Activated CD4-positive, CD25-positive, alpha-beta regulatory T cell treated with anti-CD3 and anti-CD28 coated beads, Interleukin-2, amount 50 U/mL, for 24 hours (primary cell): ENCODE measurements at regions not wholly inside any gene's neighbourhood (a gene's known extent, or its start where the extent isn't known, plus 50 kb on each side); places are given as distances from the start of the nearest gene placed in this dataset.
"Not testable (repeated sequence)": the region's sequence is repeated elsewhere in the genome, so short reads cannot be mapped to it uniquely, and the experiment has no call there.

Experiments used
- ATAC-seq, 2 donors: fragments of 150-1000 bp; cut with Tn5 transposase; one replicate each; pipeline ENCODE4 v1.10.0; 2021; ENCODE audit warnings: mild to moderate bottlenecking in 1 of 2, moderate library complexity in 1 of 2

DNA sequence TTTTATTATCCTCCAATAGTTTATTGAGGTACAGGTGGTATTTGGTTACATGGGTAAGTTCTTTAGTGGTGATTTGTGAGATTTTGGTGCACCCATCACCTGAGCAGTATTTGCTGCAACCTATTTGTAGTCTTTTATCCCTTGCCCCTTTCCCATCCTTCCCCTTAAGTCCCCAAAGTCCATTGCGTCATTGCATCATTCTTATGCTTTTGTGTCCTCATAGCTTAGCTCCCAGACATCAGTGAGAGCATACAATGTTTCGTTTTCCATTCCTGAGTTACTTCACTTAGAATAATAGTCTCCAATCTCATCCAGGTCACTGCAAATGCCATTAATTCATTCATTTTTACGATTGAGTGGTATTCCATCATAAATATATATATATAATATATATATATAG is 229.9 kb upstream of the TFPI start:
- not testable (repeated sequence) for ATAC-seq

DNA sequence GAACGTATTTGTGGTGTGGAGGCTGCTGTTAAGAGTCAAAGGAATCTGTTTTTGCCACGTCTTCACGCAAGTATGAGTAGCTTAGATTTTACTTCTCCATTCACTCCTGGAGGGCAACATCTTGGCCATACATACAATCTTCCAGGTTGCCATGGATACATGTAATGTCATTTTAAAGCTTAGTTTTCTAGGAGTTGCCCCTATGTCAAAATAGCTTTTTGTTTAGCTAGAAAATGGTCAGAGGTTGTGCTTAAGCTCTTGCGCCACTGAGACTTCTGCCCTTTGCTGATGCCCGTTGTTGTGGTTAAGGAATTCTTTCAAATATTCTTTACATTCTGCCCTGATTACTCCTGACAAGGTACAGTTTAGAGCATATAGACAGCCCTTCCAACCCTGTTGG is 245.4 kb upstream of the TFPI start:
- ATAC-seq = no peak

DNA sequence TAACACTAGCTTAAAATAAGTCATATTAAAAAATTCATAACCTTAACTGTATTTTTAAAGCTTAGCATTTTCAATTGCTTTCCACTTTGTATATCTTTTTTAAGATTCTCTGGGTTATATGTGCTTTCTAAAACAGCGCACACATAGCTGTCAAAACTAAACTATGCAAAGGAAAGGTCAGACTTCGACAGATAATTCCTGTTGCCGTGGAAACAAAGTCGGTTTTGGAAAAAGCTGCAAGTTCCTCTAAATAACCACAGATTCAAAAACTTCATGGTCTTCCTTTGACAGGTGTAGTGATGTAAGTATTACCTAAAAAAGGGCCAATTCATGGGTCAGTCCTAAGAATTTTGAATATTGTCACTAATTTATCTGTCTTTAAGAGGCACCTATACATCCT is 249.6 kb upstream of the TFPI start:
- ATAC-seq = no peak

DNA sequence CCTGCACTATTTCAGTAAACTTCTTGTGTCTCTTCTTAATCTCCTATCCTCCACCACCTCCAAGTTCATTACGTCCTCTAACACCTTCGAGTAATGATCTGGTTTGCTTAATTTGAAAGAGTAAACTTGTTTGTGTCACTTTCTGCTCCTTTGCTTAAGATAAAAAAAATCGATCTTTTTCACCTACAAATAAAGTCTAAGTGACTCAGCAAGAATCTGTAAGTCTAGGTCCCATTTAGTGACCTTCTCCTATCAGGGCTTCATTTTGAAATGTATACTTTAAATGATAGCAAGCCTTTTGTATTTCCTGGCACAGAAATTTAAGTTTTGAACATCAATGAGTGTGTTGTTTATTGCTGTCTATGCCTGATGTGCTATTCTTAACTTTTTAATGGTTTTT is 260.9 kb upstream of the TFPI start:
- no peak for ATAC-seq

DNA sequence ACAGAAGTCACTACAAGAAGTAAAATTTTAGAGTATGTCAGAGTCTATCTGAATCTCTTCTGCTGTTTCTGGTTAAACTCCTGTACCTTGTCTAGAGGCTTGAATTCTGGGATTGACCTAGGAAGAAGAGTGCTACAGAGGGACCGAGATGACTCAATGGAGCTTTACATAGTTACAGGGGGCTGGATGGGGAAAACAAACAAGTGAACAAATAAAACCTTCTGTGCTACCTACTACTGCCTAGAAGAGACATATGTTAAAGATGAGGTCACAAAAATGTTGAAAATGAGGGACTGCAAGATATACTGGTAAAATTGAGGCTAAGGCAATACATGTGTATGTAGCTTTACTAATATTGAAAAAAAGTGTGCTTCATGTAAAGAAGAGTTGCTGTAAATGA is 265.4 kb upstream of the TFPI start:
- ATAC-seq = no peak

DNA sequence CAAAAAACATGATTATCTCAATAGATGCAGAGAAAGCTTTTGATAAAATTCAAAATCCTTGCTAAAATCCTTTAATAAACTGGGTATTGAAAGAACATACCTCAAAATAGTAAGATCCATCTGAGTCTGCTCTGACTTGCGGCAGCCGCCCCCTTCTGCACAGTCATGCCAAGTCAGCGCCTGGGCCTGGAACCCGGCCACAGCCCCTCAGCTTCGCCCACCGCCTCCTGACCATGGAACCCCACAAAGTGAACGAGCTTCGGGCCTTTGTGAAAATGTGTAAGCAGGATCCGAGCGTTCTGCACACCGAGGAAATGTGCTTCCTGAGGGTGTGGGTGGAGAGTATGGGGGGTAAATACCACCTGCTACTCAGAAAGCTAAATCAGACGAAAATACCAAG is 270.9 kb upstream of the TFPI start:
- ATAC-seq = no peak

DNA sequence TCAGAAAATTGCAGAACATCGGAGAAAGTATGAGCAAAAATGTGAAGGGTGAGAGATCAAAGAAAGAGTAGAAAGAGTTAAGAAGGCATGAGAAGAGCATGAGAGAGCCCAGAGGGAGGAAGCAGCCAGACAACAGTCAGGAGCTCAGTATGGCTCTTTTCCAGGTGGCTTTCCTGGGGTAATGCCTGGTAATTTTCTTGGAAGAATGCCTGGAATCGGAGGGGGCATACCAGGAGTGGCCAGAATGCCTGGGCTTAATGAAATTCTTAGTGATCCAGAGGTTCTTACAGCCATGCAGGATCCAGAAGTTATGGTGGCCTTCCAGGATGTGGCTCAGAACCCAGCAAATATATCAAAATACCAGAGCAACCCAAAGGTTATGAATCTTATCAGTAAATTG is 271.8 kb upstream of the TFPI start:
- ATAC-seq = no peak

DNA sequence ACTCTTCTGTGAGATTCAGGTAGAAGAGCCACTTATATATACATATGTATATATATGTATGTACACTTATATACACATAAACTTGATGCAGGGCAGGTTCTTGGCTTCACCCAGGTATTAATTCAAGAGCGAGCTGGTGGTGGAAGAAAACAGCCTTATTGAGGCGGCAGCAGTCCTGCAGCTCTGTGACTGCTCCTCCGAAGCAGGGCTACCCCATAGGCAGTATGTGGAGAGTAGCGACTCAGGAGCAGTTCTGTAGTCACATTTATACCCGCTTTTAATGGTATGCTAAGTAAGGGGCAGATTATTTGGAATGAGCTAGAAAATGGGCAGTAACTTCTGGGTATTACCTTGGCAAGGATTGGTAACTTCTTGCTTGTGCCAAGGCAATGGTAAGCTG is 280.6 kb upstream of the TFPI start:
- no peak for ATAC-seq

DNA sequence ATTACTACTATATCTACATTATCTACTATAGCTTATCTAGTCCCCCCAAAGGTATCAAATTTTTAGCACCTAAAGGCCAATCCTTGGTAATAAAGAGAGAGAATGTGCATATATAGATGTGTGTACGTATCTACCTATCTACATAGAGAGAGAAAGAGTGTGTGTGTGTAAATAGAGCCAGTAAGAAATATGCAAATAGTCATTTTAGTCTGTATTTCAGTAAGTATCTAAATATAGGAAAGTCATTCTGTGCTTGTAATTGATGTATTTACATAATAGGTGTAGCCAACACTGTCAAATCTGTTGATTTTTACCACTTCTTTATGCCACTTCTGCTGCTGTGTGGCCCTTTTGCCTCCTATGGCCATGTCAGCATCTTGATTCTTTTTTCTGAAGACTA is 284.5 kb upstream of the TFPI start:
- ATAC-seq = no peak

DNA sequence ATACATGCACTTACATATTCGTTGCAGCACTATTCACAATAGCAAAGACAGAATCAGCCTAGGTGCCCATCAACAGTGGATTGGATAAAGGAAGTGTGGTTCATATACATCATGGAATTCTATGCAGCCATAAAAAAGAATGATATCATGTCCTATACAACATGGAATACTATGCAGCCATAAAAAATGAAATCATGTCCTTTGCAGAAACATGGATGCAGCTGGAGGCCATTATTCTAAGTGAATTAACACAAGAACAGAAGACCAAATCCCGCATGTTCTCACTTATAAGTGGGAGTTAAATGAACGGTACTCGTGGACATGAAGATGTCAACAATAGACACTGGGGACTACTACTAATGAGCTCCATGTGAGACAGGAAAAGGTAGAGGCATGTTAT is 288.1 kb upstream of the TFPI start:
- no peak for ATAC-seq

DNA sequence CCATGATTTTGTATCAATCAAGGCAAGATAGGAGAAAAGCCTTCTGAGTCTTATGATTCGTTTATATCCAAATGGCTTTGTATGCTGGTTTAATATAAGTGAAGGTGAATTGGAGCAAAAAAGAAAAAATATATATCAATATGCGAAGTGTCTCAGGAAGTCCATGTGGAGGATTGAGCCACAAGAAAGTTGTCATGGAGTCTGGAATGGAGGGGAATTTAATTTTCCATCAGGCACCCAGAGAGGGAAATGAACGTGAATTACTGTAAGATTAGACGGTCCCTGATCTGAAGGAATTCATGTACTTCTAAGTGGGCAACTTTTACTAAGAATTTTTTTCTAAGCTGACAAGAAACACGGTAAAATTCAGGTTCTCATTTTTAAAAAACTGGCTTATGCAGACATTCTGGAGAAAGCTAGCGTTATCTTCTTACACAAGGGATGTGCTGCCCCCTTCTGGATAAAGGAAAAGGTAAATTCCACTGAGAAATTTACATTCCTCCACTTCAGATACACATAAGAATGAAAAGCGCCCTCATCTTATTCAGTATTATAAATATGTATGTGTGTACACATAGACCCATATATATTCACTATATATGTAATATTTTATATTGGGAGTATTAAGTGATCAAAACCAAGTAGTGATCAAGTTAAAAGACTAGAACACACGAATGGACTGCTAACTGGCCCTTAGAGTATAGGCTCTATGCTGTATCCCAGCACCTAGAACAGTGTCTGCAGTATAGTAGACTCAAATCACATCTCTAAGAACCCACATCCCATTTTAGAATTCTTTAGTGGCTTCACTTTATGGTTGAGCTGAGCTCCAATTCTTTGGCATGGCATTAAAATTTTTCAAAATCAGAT is 289.0 kb upstream of the TFPI start:
- ATAC-seq = no peak

DNA sequence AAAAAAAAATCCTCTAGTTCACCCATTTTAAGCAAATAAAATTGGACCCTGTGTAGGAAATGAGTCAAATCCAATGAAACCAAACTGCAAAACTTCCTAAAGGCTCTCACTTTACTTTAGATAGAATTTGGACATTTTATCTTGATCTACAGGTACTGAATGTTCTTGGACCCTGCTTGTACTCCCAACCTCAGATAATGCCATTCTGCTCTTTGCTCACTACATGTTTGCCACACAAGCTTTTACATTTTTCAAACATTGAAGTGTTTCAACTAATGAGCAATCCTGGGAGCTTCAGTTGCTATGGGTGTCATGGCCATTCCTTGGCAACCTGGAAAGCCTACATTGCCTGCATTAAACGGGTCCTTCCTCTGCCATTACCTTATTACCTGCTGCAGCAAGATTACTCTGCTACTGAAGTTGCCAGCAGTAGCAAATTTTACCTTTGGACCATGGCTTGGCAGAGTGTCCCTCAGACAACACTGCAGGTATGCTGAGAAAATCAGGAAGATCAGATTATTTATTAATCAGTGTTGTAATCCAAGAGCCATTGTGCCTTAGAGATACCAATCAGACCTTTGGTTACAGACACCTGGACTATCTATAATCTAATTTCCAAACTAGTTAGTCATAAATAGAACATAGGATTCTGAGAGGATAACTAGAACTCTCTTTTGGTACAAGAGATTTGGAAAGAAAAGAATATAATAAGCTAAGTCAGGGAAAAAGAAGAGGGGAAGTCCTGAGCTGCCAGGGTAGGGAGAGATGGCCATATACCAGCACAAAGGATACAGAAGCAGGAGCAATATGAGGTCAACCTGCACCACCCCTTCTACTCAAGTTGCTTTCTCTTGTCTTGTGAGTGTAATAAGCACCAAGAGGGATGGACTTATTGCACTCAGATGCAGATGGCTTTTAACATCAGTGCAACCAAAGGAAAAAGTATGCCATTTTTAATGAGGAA is 293.3 kb upstream of the TFPI start:
- ATAC-seq = no peak

DNA sequence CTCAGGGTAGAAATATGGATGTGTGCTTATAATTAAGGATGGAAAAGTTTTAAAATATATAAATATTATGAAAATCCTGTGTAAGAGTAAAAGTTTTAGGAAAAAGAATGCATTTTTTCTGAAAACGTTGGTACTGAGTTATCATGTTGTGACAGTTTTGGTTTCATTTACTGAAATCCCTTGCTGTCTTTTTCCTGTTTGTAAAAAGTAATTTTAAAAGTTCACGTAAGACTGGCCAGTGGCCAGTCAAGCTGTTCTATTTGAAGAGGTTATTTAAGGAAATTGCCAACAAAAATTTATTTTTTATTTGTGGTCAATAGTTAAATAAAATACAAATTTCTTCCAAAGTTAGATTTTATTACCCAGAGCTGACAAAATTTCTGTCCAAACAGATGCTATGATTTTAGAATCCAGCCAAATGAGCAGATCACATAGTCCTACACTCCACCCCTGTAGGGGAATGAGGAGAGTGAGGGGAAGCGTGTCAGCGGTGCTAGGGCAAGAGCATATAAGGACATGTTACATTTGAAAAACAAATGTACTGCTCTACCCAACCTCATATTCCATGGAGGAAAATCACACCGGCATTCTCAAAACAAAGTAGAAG is 297.8 kb upstream of the TFPI start:
- ATAC-seq = no peak

DNA sequence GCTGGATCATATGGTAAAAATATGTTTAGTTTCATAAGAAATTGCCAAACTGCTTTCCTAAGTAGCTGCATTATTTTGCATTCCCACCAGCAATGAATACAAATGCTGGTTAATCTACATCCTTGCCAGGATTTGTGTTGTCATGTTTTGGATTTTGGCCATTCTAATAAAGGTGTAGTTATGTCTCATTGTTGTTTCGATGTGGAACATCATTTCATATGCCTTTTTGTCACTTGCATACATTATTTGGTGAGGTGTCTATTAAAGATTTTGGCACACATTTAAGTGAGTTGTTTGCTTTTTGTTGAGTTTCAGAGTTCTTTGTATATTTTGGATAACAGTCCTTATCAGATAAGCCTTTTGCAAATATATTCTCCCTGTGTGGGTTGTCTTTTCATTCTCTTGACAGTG is 299.2 kb upstream of the TFPI start:
- ATAC-seq = no peak

DNA sequence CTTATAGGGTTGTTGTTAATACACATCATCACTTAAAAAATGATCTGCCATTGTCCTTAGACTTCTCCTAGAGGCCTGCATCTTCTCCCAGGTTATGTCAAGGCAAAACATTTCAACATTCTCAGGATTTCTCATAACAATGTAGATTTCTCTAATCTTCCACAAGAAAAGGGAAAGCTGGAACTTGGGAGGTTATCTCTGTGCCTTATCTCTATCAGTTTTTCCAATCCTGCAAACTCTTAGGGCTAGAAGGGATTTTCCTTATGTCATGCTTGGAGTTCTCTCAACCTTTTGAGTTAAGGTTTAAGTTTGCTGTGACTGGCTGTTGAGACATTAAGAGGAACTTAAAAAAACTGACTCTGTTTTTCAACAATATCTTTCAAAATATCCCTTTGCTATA is 300.6 kb upstream of the TFPI start:
- no peak for ATAC-seq

DNA sequence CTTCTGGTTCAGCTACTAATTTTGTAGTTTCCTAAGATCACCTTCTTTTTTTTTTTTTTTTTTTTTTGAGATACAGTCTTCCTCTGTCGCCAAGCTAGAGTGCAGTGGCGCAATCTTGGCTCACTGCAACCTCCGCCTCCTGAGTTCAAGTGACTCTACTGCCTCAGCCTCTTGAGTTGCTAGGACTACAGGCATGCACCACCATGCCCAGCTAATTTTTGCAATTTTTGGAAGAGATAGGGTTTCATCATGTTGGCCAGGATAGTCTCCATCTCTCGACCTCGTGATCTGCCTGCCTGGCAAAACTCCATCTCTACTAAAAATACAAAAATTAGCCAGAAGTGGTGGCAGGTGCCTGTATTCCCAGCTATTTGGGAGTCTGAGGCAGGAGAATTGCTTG is 301.5 kb upstream of the TFPI start:
- ATAC-seq = no peak

DNA sequence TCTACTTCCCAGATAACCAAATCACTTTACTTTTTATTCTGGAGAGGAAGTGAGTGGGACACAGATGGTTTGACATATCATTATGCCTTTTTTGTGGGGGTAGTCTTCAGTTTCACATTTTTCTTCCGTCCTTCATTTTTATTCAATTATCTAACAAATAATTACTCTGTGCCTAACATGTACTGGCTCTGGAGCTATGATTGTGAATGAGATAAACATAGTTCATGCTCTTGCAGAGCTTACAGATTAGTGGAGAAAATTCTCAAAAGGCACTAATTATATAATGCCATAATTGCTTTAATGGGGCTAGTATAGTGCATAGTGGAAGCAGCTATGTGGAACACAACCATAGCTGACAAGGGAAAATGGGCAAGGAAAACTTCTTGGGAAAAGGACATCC is 303.6 kb upstream of the TFPI start:
- no peak for ATAC-seq

DNA sequence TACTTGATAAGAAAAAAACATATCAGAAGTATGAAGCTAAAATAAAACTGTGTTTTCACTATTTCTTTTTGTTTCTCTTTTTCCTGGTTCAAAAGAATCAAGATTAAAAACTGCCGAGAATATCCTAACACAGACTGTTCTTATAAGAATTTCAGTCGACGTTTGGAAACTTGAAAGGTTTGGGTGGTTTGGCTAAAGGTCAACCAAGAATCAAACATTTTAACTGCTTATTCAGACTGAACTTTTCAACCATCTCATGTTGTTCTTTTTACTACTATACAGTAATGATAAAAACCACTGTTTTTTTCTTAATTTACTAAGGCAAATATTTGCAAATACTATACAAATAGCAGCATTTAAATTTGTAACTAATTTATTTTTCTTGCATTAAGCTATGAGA is 308.5 kb upstream of the TFPI start:
- ATAC-seq = no peak

DNA sequence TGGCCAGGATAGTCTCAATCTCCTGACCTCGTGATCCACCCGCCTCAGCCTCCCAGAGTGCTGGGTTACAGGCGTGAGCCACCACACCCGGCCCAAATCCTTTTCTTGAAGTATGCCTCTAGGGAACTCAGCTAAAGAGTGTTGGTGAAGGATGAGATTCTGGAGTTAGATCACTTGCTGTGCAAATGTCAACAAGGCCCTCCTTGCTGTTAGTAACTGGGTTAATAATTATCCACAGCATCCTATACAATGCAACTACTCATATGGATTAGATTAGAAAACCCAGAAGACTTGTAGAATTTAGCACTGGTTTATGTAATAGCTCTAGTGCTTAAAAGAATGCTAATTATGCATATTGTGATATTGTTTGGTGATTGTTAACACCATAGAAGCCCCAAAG is 310.8 kb upstream of the TFPI start:
- no peak for ATAC-seq

DNA sequence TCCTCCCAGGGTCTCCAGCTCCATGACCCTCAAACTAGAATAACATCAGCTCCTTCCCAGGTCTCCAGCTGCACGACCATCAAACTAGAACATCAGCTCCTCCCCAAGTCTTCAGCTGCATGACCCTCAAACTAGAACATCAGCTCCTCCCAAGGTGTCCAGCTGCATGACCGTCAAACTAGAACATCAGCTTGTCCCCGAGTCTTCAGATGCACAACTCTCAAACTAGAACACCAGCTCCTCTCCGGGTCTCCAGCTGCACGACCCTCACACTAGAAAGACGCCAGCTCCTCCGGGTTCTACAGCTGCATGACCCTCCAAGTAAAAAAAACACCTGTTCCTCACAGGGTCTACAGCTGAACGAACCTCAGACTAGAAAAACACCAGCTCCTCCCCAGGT is 312.9 kb upstream of the TFPI start:
- no peak for ATAC-seq

DNA sequence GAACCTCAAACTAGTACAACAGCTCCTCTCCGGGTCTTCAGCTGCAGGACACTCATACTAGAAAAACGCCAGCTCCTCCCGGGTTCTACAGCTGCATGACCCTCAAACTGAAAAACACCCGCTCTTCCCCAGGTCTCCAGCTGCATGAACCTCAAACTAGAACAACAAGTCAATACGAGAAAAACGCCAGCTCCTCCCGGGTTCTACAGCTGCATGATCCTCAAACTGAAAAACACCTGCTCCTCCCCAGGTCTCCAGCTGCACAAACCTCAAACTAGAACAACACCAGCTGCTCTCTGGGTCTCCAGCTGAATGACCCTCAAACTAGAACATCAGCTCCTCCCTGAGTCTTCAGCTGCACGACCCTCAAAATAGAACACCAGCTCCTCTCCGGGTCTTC is 315.0 kb upstream of the TFPI start:
- ATAC-seq = no peak

DNA sequence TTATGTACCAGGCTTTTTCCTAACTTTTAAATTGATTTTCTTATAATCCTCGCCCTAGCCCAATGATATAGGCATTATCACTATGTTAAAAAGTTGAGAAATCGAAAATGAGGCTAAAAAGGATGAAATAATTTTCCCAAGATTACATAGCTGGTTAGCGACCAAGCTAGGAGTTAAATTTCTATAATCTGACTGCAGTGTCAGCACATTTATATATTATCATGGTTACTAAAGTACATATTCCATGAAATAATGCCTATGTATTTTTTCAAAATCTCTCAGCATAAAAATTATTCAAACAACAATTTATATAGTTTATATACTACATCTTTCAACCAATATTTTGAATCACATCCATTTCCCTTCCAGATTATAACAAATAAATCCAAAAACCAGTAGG is 317.3 kb upstream of the TFPI start:
- ATAC-seq = no peak

DNA sequence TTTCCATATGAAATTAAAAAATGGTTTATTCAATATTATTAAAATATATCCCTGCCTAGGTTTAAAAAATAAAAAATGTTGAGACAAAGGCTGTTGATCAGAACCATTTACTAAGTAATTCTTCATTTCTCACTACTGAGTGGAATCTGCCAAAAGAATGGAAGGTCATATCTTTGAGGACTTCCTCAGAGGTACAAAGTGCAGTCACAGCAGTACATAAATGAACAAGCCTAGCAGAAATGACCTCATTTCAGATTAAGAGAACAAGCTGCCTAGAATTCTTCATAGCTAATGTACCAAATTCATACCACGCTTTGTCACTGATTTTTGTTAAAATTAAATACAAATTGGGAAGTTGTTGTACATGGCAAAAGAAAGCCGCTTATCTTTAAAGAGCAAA is 318.9 kb upstream of the TFPI start:
- ATAC-seq = no peak

DNA sequence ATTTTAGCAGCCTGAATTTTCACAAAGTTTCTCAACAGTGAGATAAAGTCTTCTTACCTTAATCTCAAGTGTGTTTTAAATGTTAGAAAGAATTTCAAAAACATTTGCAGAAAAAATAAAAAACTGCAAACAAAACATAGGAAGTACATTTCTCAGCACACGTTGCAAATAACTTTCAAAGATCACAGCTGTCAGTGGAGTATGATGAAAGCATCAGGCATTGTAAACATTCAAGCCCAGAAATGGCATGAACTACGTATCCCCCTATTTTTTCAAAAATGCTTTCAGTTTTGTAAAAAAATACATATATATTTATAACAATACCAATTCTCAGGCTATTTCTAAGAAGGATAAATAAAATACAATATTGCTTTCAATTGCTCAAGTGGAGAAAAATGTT is 320.6 kb upstream of the TFPI start:
- no peak for ATAC-seq
